CD4-positive, alpha-beta T cell treated with Interleukin-6 at 100 ng/mL for 8 hours (primary cell): ENCODE measurements at regions not wholly inside any gene's neighbourhood (a gene's known extent, or its start where the extent isn't known, plus 50 kb on each side); places are given as distances from the start of the nearest gene placed in this dataset.
"Not testable (repeated sequence)": the region's sequence is repeated elsewhere in the genome, so short reads cannot be mapped to it uniquely, and the experiment has no call there.

ENCODE experiments used
- DNase-seq: peaks from one replicate; pipeline ENCODE4 v3.0.0-alpha.2; 2020; ENCODE audit warnings: mixed read lengths, low spot score

DNA sequence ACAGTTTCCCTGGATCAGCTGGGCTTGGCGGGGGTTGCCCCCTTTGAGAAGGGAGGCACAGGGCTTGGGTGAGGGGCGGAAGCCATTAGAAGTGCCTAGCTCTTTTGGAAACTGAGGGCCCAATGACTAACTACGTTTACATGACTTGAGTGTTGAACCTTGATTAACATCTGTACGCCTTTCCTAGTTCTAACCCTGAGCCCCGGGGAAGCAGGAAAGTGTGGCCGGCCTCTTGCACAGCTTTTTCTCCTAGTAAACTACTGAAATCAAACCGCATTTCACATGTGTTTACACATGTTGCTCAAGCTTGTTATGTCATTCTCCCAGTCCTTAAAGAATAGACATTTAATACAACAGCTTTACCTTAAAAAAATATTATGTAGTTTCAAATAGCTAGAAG is 1356.4 kb upstream of the TMEM132C start:
- no peak for DNase-seq

GRCh38 chr12:126912111-126912510 is 1354.9 kb upstream of the TMEM132C start:
- DNase-seq, result no peak

- DNase-seq, result no peak
Observed at GRCh38 chr12:126914170-126914793, 1352.7 kb upstream of the TMEM132C start.

GRCh38 chr12:126915309-126915708 is 1351.7 kb upstream of the TMEM132C start:
- no peak for DNase-seq

GRCh38 chr12:126926023-126926594 is 1340.9 kb upstream of the TMEM132C start:
- DNase-seq, result no peak

DNA sequence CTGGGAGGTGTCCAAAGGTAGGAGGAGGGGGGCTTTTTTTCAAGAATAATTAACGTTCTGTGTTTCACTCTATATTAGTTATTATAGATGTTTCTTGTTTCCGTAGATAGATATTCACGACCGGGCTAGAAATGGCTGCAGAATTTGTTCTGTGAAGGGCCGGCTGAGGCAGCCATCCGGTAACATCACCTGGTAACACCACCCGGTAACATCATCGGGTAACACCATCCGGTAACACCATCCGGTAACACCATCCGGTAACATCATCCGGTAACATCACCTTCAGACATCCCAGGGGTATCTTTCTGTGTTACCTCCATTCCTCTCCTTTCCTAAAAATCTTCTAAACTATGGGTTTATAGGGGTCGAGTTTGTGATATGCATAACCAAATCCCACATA is 1336.7 kb upstream of the TMEM132C start:
- no peak for DNase-seq

- no peak for DNase-seq
Observed at GRCh38 chr12:126932156-126932555, 1334.8 kb upstream of the TMEM132C start.

GRCh38 chr12:126935435-126935834 is 1331.5 kb upstream of the TMEM132C start:
- DNase-seq, result no peak

- no peak for DNase-seq
Observed at GRCh38 chr12:126936181-126936851, 1330.7 kb upstream of the TMEM132C start.

- no peak for DNase-seq
Observed at GRCh38 chr12:126937431-126937830, 1329.5 kb upstream of the TMEM132C start.

DNA sequence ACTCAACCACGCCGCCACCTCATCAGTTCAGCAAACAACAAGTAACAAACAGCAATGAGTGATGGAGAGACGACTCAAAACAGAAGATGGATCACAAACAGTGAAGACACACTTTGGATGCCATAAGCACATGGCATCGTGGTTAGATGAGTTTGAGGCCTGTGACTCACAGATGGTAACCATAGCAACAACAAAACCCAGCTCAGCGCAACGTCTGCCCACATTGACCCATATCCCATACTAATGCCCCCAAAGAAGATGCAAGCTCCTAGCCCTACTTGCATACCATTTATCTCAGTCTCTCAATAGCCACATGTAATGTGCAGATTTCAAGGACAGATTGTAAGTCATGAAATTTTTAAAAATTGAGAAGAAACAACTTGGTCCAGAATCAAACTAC is 1322.3 kb upstream of the TMEM132C start:
- DNase-seq, result no peak

DNA sequence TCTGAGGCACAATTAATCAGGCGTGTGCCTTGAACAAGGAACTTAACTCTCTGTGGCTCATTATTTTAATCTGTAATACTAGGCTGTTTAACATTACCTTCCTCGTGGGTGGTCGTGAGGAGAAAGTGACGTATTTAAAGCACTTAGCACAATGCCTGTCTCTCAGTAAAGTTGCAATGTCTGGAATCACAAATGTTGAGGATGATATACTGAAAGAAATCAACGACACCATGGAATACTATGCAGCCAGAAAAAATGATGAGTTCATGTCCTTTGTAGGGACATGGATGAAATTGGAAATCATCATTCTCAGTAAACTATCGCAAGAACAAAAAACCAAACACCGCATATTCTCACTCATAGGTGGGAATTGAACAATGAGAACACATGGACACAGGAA is 1320.0 kb upstream of the TMEM132C start:
- DNase-seq, result not testable (repeated sequence)

DNA sequence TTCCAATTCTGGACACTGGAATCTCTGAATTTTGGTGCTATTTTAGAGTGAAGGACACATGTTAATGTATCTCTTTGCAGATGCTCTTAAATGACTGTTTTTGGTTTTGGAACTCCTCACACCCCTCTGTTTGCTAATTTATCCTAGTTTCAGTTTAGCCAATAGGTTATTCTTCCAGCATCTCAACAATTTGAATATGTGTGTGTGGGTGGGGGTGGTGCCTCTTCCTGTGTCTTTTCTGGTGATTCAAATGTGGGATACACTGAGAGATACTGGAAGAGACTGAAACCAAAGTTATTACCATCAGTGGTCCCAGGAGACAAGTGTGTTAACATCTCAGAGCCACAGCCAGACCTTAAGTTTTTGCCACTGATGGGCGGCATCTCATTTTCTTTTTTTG is 1317.4 kb upstream of the TMEM132C start:
- no peak for DNase-seq

DNA sequence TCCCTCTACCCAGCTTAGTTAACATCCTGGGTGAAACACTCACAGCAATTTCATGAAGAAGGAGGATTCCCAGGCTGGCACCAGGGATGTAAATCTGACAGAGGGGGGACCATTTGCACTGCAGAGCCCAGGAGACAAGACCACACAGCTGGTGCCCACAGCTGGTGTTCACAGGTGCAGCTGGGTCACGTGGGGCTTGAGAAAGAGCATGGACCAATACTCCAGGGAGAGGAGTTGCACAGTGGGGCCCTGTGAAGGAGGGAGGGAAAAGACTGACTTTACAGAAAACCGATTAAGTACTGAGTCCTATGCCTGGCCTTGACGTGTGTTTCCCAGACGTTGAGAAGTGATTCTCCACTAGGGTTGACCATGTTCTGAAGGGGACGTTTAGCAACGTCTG is 1316.7 kb upstream of the TMEM132C start:
- no peak for DNase-seq

- no peak for DNase-seq
Observed at GRCh38 chr12:126952096-126953007, 1314.6 kb upstream of the TMEM132C start.

DNA sequence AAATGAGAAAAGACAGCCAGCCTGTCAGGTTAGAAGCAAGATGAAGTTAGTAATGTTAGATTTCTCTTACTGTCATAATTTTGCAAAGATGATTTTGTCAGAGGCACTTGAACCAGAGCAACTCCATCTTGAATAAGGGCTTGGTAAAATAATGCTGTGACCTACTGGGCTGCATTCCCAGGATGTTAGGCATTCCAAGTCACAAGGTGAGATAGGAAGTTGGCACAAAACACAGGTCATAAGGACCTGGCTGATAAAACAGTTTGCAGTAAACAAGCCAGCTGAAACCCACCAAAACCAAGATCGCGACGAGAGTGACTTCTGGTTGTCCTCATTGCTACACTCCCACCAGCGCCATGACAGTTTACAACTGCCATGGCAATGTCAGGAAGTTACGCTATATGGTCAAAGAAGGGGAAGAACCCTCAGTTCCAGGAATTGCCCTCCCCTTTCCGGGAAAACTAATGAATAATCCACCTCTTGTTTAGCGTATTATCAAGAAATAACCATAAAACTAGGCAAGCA is 1313.5 kb upstream of the TMEM132C start:
- no peak for DNase-seq

DNA sequence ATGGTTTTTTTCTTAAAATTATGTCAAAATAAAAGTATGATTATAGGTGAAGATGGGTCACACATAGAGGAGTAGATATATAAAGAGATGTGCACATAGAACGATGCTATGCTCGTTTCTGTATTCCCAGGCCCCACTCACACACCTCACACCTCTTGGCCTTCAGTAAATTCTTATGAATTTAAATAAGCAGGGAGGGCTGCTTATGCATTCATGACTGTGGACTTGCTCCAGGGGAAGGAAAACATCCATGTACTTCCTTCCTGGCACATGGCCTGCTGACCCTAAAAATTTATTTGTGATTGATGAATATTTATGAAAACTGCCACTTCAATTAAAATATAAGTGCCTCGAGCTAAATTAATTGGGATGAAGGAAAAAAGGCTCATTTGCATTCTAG is 1306.7 kb upstream of the TMEM132C start:
- no peak for DNase-seq

- DNase-seq, result no peak
Observed at GRCh38 chr12:126960709-126961108, 1306.3 kb upstream of the TMEM132C start.

GRCh38 chr12:126963825-126964224 is 1303.1 kb upstream of the TMEM132C start:
- DNase-seq, result no peak

DNA sequence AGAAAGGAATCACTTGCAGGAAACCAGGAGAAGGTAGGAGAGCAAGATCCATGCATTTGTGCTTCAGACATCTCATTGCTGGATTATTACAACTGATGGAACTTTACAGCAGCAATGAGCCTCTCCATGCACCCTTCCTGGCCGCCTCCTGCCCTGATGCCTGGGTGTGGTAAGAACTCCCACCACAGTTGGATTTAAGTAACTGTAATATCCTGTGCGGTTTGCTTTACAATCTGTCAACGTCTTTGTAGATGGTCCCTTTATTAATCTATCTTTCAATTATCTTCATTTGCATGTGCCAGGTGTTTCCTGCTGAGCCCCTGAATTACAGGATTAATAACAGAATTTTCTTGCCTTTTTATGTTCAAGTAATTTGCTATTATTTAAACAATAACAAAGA is 1300.5 kb upstream of the TMEM132C start:
- no peak for DNase-seq

- DNase-seq, result no peak
Observed at GRCh38 chr12:126967152-126967551, 1299.8 kb upstream of the TMEM132C start.

- no peak for DNase-seq
Observed at GRCh38 chr12:126974779-126975178, 1292.2 kb upstream of the TMEM132C start.
